SJCRH30 (cell line): ENCODE measurements at regions not wholly inside any gene's neighbourhood (a gene's known extent, or its start where the extent isn't known, plus 50 kb on each side); places are given as distances from the start of the nearest gene placed in this dataset.

Source experiments
- DNase-seq, 2 experiments: peaks; one replicate each; pipeline ENCODE4 v3.0.0-alpha.2; 2015 to 2020
- H3K27ac ChIP-seq: fragments of 250-450 bp; sonication (Bioruptor Pico); 2 replicates; pipeline ENCODE4 v1.5.1; 2020; ENCODE audit warnings: mild to moderate bottlenecking, moderate library complexity
- H3K27me3 ChIP-seq: fragments of 250-450 bp; sonication (Bioruptor Pico); 2 replicates; pipeline ENCODE4 v1.5.1; 2020; ENCODE audit warnings: mild to moderate bottlenecking, moderate library complexity
- H3K36me3 ChIP-seq: fragments of 250-450 bp; sonication (Bioruptor Pico); 2 replicates; pipeline ENCODE4 v1.5.1; 2020; ENCODE audit warnings: mild to moderate bottlenecking, moderate library complexity
- H3K4me1 ChIP-seq: fragments of 250-450 bp; sonication (Bioruptor Pico); 2 replicates; pipeline ENCODE4 v1.5.1; 2020; ENCODE audit warnings: mild to moderate bottlenecking, moderate library complexity
- H3K4me3 ChIP-seq: fragments of 250-450 bp; sonication (Bioruptor Pico); 2 replicates; pipeline ENCODE4 v1.5.1; 2020; ENCODE audit warnings: mild to moderate bottlenecking, moderate library complexity
- H3K9me3 ChIP-seq: fragments of 250-450 bp; sonication (Bioruptor Pico); replicated peaks from 2 replicates; pipeline ENCODE4 v1.5.1; 2020; ENCODE audit warnings: mild to moderate bottlenecking, moderate library complexity

GRCh38 chr3:55128225-55128823, 200.5 kb upstream of the LRTM1 start:
- DNase-seq: peak in 1 of 2 experiments; percentile 27
- Histone ChIP-seq H3K27me3 (no peaks in the 10 kb centered on the region), H3K4me1 (peaks cover 12% of the 10 kb centered on the region; the same call in 1 of the 2 replicates), H3K4me3 (peak overlapping the region; percentile 12; the same call in 1 of the 2 replicates), H3K27ac (no peak overlapping the region), H3K9me3 (no peaks in the 10 kb centered on the region), H3K36me3 (no peaks in the 10 kb centered on the region)

DNA sequence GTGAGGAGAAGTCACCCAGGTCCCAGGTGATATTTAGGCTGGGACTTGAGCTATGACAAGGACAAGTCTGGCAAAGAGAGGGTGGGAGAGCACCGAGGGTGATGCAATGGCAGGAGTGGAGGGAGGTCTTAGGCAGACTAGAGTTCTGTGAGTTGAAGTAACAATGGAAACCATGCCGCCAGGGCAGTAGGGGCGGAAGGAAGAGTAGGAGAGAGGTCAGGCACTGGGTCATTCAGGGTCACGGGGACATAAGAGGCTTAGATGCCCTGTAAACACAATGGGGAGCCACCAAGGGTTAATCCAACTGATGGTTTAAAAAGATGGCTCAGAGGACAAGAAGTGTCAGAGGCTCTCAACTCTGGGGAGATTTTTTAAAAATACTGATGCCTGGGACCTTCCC, 199.7 kb upstream of the LRTM1 start:
- H3K27me3 ChIP-seq: no peaks in the 10 kb centered on the region
- no peak for DNase-seq
- no peak overlapping the region for H3K27ac ChIP-seq
- no peaks in the 10 kb centered on the region for H3K9me3 ChIP-seq
- H3K4me3 ChIP-seq: no peak overlapping the region
- no peaks in the 10 kb centered on the region for H3K36me3 ChIP-seq
- H3K4me1 ChIP-seq: peaks cover 12% of the 10 kb centered on the region; the same call in 1 of the 2 replicates

GRCh38 chr3:55124371-55124770, 196.5 kb upstream of the LRTM1 start:
- H3K9me3 ChIP-seq: no peaks in the 10 kb centered on the region
- no peak overlapping the region for H3K4me3 ChIP-seq
- peaks cover 12% of the 10 kb centered on the region; the same call in 1 of the 2 replicates for H3K4me1 ChIP-seq
- no peak overlapping the region for H3K27ac ChIP-seq
- no peaks in the 10 kb centered on the region for H3K36me3 ChIP-seq
- DNase-seq: no peak
- no peaks in the 10 kb centered on the region for H3K27me3 ChIP-seq
